Putamen (tissue), 1 donor: ENCODE measurements at regions not wholly inside any gene's neighbourhood (a gene's known extent, or its start where the extent isn't known, plus 50 kb on each side); places are given as distances from the start of the nearest gene placed in this dataset.
A peak's percentile ranks its signal among the peaks of the same experiment; 100 is the strongest.

Experiments used
- DNase-seq: peaks from one replicate; pipeline ENCODE4 v3.0.0-alpha.2; 2016; ENCODE audit warnings: low spot score

GRCh38 chr9:36728651-36729520 lies 156.2 kb downstream of the MELK start:
- DNase-seq: peak; percentile 45

GRCh38 chr9:36729906-36730305 lies 157.2 kb downstream of the MELK start:
- no peak for DNase-seq

- no peak for DNase-seq
These were observed 157.7 kb downstream of the MELK start for GRCh38 chr9:36730414-36730813.

- no peak for DNase-seq
These were observed 158.6 kb downstream of the MELK start for GRCh38 chr9:36731068-36731956.

- DNase-seq: no peak
These were observed 162.0 kb downstream of the MELK start for GRCh38 chr9:36734737-36735136.

- no peak for DNase-seq
These were observed 164.0 kb downstream of the MELK start for GRCh38 chr9:36736648-36737047.

- no peak for DNase-seq
These were observed 165.8 kb downstream of the MELK start for GRCh38 chr9:36738318-36738976.

GRCh38 chr9:36739373-36740116 lies 166.8 kb downstream of the MELK start:
- DNase-seq: no peak

- DNase-seq: no peak
These were observed 169.6 kb downstream of the MELK start for GRCh38 chr9:36742264-36742663.

- DNase-seq: no peak
These were observed 172.0 kb downstream of the MELK start for GRCh38 chr9:36744678-36745077.

GRCh38 chr9:36745977-36746376 lies 173.3 kb downstream of the MELK start:
- no peak for DNase-seq

- DNase-seq: no peak
These were observed 173.7 kb downstream of the MELK start for GRCh38 chr9:36746415-36746814.

- no peak for DNase-seq
These were observed 175.7 kb downstream of the MELK start for GRCh38 chr9:36748322-36748899.

GRCh38 chr9:36749461-36749860 lies 176.8 kb downstream of the MELK start:
- no peak for DNase-seq

- no peak for DNase-seq
These were observed 177.9 kb downstream of the MELK start for GRCh38 chr9:36750630-36751029.

GRCh38 chr9:36755019-36755418 lies 182.3 kb downstream of the MELK start:
- DNase-seq: no peak

- DNase-seq: no peak
These were observed 186.4 kb downstream of the MELK start for GRCh38 chr9:36759141-36759540.

GRCh38 chr9:36759976-36760375 lies 187.3 kb downstream of the MELK start:
- no peak for DNase-seq

GRCh38 chr9:36760667-36761420 lies 188.1 kb downstream of the MELK start:
- DNase-seq: no peak

- DNase-seq: no peak
These were observed 190.3 kb downstream of the MELK start for GRCh38 chr9:36762958-36763357.

GRCh38 chr9:36763778-36764177 lies 191.1 kb downstream of the MELK start:
- DNase-seq: no peak
